SHP77 (cell line): ENCODE measurements at regions not wholly inside any gene's neighbourhood (a gene's known extent, or its start where the extent isn't known, plus 50 kb on each side); places are given as distances from the start of the nearest gene placed in this dataset.
"Not testable (repeated sequence)": the region's sequence is repeated elsewhere in the genome, so short reads cannot be mapped to it uniquely, and the experiment has no call there.

Experiments
- DNase-seq, 2 experiments: peaks; one replicate each; lab custom pipeline; 2025; lab: John Stamatoyannopoulos, UW

DNA sequence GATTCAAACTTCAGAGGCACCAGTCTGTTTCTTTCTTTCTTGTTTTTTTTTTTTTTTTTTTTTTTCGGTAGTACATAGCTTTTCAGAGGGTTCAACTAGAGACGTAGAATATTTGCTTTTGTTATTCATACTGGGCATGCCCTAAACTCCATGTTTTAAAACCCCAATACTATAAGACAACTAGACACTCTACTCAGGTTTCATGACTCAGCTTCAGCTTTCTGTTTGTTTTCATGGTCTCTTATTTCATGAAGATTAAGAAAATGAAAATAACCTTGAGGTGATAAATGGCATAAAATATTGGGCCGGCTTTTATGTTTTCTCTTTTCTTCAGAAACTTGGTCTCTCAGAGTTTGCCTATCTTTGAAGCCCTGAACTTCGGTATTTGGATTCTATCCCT lies 2126.3 kb upstream of the ACO1 start:
- no peak for DNase-seq

DNA sequence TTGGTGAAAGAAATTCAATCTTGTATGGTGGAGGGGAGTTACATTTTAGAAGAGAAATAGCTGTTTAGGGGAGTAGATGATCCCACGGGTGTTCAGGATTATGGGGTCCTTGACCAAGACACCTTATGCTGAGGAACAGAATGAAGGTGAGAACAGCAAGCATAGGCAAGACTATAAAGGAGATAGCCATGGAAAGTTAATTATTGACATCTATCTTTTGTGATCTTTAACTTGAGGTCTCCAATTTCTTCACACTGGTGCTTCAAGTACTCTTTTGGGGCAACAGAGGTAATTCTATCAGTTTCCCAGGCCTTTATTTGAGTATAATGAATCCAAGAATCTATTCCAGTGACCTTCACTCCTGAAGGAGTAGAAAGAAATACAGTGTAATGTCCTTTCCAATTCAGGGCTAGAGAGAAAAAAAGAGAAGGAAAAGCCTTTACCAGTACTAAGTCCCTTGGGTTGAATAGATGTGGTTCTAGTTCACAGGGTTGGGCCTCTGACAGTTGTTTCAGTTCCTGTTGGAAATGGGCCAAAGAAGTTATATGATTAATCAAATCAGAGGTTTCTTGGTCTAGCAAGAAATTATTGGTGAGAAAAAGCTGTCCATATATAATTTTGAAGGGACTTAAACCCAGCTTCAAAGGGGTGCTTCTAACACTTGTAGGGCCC lies 2104.1 kb upstream of the ACO1 start:
- DNase-seq, result no peak

DNA sequence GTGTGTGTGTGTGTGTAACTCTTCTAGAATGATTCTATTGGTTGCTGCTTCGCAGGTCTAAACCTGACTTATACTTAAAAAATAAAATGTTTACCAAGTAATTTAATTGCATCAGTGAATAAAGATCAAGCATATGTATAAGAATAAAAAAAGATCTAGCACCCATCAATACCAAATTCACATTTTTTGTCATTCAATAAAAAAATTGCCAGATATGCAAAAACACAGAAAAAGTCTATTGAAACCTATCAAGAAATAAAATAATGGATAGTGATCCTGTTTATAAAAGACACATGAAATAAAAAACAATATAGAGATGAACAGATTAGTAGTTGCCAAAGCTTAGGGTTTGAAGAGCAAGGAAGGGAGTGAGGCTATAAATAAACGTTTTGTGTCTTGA lies 2095.0 kb upstream of the ACO1 start:
- DNase-seq, result no peak

- DNase-seq, result not testable (repeated sequence)
These were observed 2092.4 kb upstream of the ACO1 start for GRCh38 chr9:30292026-30292425.

DNA sequence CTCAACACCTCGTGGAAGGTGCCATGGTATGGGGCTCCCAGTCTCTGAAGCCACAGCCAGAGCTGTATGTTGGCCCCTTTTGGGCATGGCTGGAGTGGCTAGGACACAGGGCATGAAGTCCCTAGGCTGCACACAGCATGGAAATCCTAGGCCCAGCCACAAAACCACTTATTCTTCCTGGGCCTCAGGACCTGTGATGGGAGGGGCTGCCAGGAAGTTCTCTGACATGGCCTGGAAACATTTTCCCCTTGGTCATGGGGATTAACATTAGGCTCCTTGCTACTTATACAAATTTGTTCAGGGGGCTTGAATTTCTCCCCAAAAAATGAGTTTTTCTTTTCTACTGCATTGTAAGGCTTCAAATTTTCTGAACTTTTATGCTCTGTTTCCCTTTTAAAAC lies 2091.2 kb upstream of the ACO1 start:
- no peak for DNase-seq

- no peak for DNase-seq
These were observed 2085.2 kb upstream of the ACO1 start for GRCh38 chr9:30299126-30299780.

DNA sequence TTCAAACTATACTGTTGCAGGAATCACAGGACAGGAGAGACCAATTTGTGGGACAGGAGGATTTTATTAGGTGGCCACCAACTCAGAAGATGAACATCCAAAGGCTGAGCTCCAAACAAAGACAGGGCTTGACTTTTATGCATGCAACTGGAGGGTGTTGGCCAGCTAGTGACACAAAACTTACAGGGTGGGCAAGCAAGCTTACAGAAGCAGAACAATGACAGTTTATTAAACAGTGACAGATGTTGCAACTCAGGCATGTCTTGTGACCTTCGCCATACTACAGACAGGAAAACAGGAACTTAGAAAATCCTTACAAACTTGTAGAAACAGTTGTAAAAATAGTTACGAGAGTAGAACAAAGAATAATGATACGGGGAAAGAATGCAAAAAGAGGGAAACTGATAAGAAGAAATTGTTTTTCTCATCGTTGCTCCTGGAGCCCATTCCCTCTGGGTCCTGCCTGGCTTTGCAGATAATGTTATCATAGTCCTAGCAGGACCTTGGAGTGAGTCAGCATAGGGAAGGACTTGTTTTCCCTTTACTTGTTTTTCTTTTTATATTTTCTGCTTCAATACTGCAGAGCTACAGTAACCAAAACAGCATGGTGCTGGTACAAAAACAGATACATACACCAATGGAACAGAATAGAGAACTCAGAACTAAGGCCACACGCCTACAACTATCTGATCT lies 2083.0 kb upstream of the ACO1 start:
- no peak for DNase-seq

DNA sequence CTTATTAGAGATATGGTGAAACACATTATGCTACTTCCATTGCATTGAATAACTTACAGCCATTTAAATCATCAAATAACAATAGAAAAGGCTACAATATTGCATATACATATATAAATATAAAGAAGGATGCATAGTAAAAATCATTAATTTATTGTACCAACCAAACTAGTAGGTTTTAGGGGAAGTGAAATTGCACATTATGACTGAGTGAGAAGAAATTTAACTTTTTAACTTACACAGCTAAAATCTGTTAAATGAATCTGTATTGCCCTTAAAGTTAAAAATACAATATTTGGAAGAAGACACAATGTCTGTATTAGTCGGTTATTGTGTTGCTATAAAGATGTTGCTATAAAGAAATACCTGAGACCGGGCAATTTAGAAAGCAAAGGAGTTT lies 2073.7 kb upstream of the ACO1 start:
- no peak for DNase-seq

- DNase-seq, result no peak
These were observed 2055.0 kb upstream of the ACO1 start for GRCh38 chr9:30329431-30329830.

DNA sequence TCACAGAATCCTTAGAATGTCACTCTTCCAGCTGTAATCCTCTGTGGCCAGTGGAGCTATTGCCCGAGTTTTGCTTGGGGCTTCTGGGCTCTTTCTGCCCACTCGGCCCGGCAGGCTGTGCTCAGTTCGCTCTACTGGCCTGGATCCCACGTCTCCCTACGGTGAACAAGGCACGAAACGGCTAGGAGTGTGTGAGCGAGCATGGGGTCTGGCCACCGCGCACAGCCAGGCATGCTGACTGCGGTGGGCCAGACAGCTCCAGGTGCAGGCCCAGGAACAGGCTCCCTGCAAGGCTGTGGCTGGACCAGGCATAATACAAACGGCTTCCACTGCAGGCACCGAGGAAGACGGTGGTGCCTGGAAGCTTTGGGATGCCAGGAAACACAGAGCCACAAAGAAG lies 2035.5 kb upstream of the ACO1 start:
- DNase-seq, result no peak

- no peak for DNase-seq
These were observed 2034.6 kb upstream of the ACO1 start for GRCh38 chr9:30349526-30350513.

GRCh38 chr9:30356221-30356620 lies 2028.2 kb upstream of the ACO1 start:
- DNase-seq, result no peak

- no peak for DNase-seq
These were observed 2022.1 kb upstream of the ACO1 start for GRCh38 chr9:30362373-30362772.

DNA sequence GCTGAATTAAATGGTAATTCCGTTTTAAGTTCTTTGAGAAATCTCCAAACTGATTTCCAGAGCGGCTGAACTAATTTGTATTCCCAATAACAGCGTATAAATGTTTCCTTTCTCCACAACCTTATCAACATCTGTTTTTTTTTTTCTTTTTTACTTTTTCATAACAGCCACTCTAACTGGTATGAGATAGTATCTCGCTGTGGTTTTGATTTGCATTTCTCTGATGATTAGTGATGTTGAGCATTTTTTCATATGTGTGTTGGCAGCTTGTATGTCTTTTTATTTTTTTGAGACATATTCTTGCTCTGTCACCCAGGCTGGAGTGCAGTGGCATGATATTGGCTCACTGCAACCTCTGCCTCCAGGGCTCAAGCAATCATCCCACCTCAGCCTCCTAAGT lies 2018.3 kb upstream of the ACO1 start:
- not testable (repeated sequence) for DNase-seq

DNA sequence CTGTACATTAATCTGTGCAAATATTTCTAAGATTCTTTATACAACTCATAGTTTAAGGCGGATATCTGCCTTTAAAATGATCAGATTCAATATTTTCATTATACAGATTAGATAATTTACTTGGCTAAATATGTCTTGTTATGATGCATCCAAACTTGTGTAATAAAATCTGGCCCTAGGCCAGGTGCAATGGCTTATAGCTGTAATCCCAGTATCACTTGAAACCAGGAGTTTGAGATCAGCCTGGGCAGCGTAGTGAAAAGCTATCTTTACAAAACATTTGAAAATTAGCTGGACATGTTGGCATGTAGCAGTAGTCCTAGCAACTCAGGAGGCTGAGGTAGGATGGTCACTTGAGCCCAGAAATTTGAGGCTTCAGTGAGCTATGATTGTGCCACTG lies 2002.2 kb upstream of the ACO1 start:
- peak in 1 of 2 experiments; percentile 18 for DNase-seq

DNA sequence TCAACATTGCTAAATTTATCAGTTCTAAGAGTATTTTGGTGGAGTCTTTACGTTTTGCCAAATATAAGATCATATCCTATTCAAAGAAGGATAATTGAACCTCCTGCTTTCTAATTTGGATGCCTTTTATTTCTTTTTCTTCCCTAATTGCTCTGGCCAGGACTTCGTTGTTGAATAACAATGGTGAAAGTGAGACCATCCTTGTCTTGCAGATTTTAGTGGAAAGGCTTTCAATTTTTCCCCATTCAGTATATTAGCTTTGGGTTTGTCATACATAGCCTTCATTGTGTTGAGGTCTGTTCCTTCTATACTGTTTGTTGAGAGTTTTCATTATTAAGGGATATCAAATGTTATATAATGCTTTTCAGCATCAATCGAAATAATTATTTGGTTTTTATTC lies 1974.2 kb upstream of the ACO1 start:
- DNase-seq, result no peak

GRCh38 chr9:30411571-30411970 lies 1972.9 kb upstream of the ACO1 start:
- no peak for DNase-seq

DNA sequence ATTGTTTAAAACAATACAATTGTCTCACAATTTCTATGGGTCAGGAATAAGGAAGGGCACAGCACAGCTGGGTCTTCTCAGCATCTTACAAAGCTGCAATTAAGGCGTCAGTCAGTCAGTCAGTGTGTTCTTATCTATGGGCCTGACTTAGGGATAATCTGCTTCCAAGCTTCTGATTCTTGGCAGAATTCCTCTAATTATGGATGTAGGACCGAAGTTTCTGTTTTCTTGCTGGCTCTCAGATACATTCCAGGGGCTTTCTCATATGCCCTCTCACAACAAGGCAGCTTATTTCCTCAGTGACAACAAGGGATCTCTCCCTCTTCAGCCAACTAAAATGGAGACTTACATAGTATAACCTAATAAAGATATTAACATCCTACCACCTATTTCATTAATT lies 1925.3 kb upstream of the ACO1 start:
- no peak for DNase-seq

- DNase-seq, result no peak
These were observed 1907.6 kb upstream of the ACO1 start for GRCh38 chr9:30476826-30477225.

DNA sequence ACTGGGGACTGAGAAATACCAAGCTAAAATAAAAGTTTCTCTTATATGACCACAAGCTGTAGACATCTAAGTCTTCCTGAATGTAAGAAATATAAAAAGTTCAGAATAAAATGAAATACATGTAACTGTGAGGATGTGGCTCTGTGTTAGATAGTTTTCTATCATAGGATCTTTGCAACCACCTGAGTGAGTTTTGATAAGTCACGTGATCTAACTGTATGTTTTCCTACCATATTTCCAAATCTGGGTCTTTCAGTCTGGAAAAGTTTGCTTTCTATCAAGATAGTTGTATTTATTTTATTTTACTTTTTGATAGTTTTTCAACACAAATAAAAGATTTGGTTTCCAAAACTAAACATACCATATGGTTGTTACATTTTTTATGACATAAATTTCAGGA lies 1905.8 kb upstream of the ACO1 start:
- DNase-seq, result no peak

GRCh38 chr9:30482499-30482898 lies 1901.9 kb upstream of the ACO1 start:
- DNase-seq, result no peak

GRCh38 chr9:30484690-30485089 lies 1899.8 kb upstream of the ACO1 start:
- no peak for DNase-seq
